ENCODE measurements at regions not wholly inside any gene's neighbourhood (a gene's known extent, or its start where the extent isn't known, plus 50 kb on each side); places are given as distances from the start of the nearest gene placed in this dataset.

- H3K27ac ChIP-seq (ENCODE audit: low read depth in 1 of 2, low read length in 2 of 2), result no peak overlapping the region
- H3K4me1 ChIP-seq (ENCODE audit: insufficient read depth, low read length), result no peaks in the 10 kb centered on the region
- no peaks in the 10 kb centered on the region for H3K27me3 ChIP-seq (ENCODE audit: control insufficient read depth in 1 of 2, insufficient read depth in 2 of 2, low read length in 2 of 2)
- intact Hi-C loops (cut with DNase I, micrococcal nuclease), result no loop called here
- no peak overlapping the region for H3K4me3 Mint-ChIP-seq
- no peaks in the 10 kb centered on the region for H3K9me3 Mint-ChIP-seq
- no peak overlapping the region for H3K4me3 ChIP-seq (ENCODE audit: low read length)
- no peaks in the 10 kb centered on the region for H3K9me3 ChIP-seq (ENCODE audit: control insufficient read depth in 1 of 2, insufficient read depth in 1 of 2, low read length in 2 of 2)
- CTCF ChIA-PET, result no interaction called here
- no peak for TF ChIP-seq CTCF (IDR thresholded peaks at IDR 0.05)
- no peaks in the 10 kb centered on the region for H3K4me1 Mint-ChIP-seq (ENCODE audit: low read depth)
- no peak for ATAC-seq (ENCODE audit: poor library complexity)
- no peaks in the 10 kb centered on the region for H3K36me3 Mint-ChIP-seq (ENCODE audit: low read depth)
- no peak for DNase-seq
- no peaks in the 10 kb centered on the region for H3K27me3 Mint-ChIP-seq
- H3K27ac Mint-ChIP-seq, result no peak overlapping the region
- H3K36me3 ChIP-seq (ENCODE audit: insufficient read depth, low read length), result no peaks in the 10 kb centered on the region
- POLR2A ChIA-PET, result no interaction called here
Observed at GRCh38 chr6:117206522-117206921, 58.8 kb upstream of the VGLL2 start.

GRCh38 chr6:117206944-117207687, 58.2 kb upstream of the VGLL2 start:
- no peak overlapping the region for H3K4me3 Mint-ChIP-seq
- intact Hi-C loops (cut with DNase I, micrococcal nuclease), result no loop called here
- H3K27ac Mint-ChIP-seq, result no peak overlapping the region
- no peaks in the 10 kb centered on the region for H3K36me3 Mint-ChIP-seq (ENCODE audit: low read depth)
- no peak overlapping the region for H3K4me3 ChIP-seq (ENCODE audit: low read length)
- no peaks in the 10 kb centered on the region for H3K27me3 Mint-ChIP-seq
- H3K27me3 ChIP-seq (ENCODE audit: control insufficient read depth in 1 of 2, insufficient read depth in 2 of 2, low read length in 2 of 2), result no peaks in the 10 kb centered on the region
- POLR2A ChIA-PET, result no interaction called here
- H3K9me3 ChIP-seq (ENCODE audit: control insufficient read depth in 1 of 2, insufficient read depth in 1 of 2, low read length in 2 of 2), result no peaks in the 10 kb centered on the region
- ATAC-seq (ENCODE audit: poor library complexity), result no peak
- CTCF ChIA-PET, result no interaction called here
- H3K27ac ChIP-seq (ENCODE audit: low read depth in 1 of 2, low read length in 2 of 2), result no peak overlapping the region
- no peak for DNase-seq
- no peak for TF ChIP-seq CTCF (IDR thresholded peaks at IDR 0.05)
- H3K9me3 Mint-ChIP-seq, result no peaks in the 10 kb centered on the region
- H3K4me1 ChIP-seq (ENCODE audit: insufficient read depth, low read length), result no peaks in the 10 kb centered on the region
- H3K4me1 Mint-ChIP-seq (ENCODE audit: low read depth), result no peaks in the 10 kb centered on the region
- H3K36me3 ChIP-seq (ENCODE audit: insufficient read depth, low read length), result no peaks in the 10 kb centered on the region

DNA sequence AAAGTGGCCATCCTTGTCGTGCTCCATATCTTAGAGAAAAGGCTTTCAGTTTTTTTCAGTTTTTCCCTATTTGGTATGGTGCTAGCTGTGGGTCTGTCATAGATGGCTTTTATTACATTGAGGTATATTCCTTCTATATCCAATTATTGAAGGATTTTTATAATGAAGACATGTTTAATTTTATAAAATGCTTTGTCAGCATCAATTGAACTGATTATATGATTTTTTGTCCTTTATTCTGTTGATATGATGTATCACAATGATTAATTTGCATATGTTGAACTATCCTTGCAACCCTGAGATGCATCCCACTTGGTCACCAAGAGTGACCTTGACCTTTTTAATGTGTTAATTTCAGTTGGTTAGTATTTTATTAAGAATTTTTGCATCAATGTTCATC, 55.1 kb upstream of the VGLL2 start:
- Histone ChIP-seq H3K27me3 (ENCODE audit: control insufficient read depth in 1 of 2, insufficient read depth in 2 of 2, low read length in 2 of 2) (no peaks in the 10 kb centered on the region), H3K4me3 (ENCODE audit: low read length) (no peak overlapping the region), H3K27ac (ENCODE audit: low read depth in 1 of 2, low read length in 2 of 2) (no peak overlapping the region), H3K4me1 (ENCODE audit: insufficient read depth, low read length) (no peaks in the 10 kb centered on the region), H3K9me3 (ENCODE audit: control insufficient read depth in 1 of 2, insufficient read depth in 1 of 2, low read length in 2 of 2) (no peaks in the 10 kb centered on the region), H3K36me3 (ENCODE audit: insufficient read depth, low read length) (no peaks in the 10 kb centered on the region)
- Mint-ChIP-seq H3K27me3 (no peaks in the 10 kb centered on the region), H3K9me3 (no peaks in the 10 kb centered on the region), H3K4me3 (no peak overlapping the region), H3K36me3 (ENCODE audit: low read depth) (no peaks in the 10 kb centered on the region), H3K4me1 (ENCODE audit: low read depth) (no peaks in the 10 kb centered on the region), H3K27ac (no peak overlapping the region)
- intact Hi-C loops (cut with DNase I, micrococcal nuclease), result no loop called here
- no peak for TF ChIP-seq CTCF (IDR thresholded peaks at IDR 0.05)
- POLR2A ChIA-PET, result no interaction called here
- DNase-seq (no peak), ATAC-seq (ENCODE audit: poor library complexity) (no peak)
- CTCF ChIA-PET, result no interaction called here
